ENCODE measurements at regions not wholly inside any gene's neighbourhood (a gene's known extent, or its start where the extent isn't known, plus 50 kb on each side); places are given as distances from the start of the nearest gene placed in this dataset.

GRCh38 chr6:14429396-14429795, 311.8 kb downstream of the CD83 start:
- DNase-seq (ENCODE audit: low spot score), result no peak

DNA sequence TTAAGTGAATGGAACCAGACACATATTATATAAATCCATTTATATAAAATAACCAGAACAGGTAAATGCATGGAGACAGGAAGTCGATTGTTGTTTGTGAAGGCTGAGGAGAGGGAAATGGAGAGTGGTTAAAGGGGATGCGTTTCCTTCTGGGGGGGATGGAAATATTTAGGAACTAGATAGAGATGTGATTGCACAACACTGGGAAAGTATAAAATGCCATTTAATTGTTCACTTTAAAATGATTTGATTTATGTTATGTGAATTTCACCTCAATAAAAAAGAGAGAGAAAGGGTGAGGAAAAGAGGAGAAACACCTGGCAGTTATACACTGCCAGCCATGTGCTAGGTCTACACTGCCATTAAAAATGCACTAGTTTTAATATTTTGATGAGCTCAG, 312.6 kb downstream of the CD83 start:
- DNase-seq (ENCODE audit: low spot score), result no peak

GRCh38 chr6:14431385-14432330, 314.1 kb downstream of the CD83 start:
- DNase-seq (ENCODE audit: low spot score), result no peak

GRCh38 chr6:14434916-14435690, 317.5 kb downstream of the CD83 start:
- DNase-seq (ENCODE audit: low spot score), result no peak

GRCh38 chr6:14436592-14437132, 319.1 kb downstream of the CD83 start:
- DNase-seq (ENCODE audit: low spot score), result no peak

DNA sequence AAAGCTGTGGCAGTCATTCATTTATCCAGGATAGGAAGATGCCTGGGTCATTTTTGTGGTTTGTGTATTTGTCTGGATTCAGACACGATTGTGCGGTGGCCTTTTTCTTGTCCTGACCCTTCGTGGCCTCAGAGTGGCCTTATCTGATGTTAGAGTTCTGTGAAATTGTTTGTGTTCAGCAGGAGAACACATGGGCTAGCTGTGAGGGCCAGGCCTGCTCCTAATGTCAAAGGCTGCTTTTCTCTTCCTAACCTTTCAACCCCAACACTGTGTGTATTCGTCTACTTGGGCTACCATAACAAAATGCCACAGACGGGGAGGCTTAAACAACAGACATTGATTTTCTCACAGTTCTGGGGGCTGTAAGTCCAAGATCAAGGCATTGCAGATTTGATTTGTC, 321.8 kb downstream of the CD83 start:
- no peak for DNase-seq (ENCODE audit: low spot score)

DNA sequence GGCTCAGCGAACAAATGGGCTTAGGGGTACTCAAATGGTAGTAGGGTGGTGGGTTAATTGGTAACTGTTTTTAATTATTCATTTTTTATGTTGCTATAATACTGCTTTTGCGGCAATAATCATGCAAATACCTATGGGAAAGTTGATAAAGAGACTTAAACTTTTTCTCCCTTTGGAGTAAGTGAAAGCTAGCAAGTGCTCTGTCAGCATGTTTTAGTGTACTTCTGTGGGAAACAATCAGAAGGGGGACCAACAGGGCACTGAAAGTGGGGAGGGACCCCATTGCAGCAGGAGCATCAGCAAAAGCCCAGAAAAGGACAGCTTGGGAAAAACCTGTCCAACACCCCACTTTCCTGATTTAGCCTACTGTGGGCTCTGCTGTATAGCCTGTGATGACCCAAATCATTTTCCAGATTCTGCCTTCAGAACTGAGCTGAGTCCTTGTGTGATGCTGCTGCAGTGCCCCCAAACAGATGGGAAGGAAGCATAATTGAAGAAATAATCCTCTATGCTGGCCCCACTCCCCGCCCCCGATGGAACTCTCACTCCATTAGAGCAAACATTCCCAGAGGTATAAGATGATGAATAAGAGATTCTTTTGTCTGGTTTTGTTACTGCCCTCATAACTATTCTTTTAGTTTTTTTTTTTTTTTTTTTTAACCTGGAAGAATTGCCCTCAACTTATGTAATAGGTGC, 322.8 kb downstream of the CD83 start:
- no peak for DNase-seq (ENCODE audit: low spot score)

GRCh38 chr6:14440940-14441781, 323.6 kb downstream of the CD83 start:
- no peak for DNase-seq (ENCODE audit: low spot score)

- DNase-seq (ENCODE audit: low spot score), result no peak
Measured at GRCh38 chr6:14442242-14442641, 324.7 kb downstream of the CD83 start.

GRCh38 chr6:14443629-14444268, 326.2 kb downstream of the CD83 start:
- no peak for DNase-seq (ENCODE audit: low spot score)

DNA sequence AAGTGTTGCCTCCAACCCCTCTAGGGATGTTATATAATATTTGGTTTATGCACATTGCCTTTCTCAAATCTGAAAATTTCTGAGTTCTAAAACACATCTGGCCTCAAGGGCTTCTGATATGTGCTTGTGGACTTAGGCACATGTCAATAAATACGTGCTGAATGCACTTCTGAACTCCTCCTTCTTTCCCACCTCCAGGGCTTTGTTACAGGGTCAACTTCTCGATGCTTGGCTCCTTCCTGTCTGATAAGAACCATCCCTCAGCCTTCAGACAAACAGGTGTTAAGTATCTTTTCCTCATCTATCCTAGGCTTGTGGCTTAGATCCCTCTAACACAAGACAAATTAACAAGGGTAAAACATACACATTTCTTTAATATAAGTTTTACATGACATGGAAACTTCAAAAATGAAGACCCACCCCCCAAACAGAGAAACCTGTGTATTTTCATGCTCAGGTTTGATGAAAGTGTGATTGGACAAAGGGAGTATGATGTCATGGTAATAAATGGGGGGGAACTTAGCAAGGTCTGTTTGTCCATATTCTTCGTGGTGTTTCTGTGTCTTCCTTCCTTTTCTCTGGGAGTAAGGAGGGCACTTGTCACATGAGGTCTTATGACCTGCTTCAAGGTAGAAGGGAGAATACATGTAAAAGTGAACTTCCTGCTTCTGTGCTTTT, 326.9 kb downstream of the CD83 start:
- DNase-seq (ENCODE audit: low spot score), result no peak

- DNase-seq (ENCODE audit: low spot score), result no peak
Measured at GRCh38 chr6:14447240-14447639, 329.7 kb downstream of the CD83 start.

- no peak for DNase-seq (ENCODE audit: low spot score)
Measured at GRCh38 chr6:14448246-14448645, 330.7 kb downstream of the CD83 start.

DNA sequence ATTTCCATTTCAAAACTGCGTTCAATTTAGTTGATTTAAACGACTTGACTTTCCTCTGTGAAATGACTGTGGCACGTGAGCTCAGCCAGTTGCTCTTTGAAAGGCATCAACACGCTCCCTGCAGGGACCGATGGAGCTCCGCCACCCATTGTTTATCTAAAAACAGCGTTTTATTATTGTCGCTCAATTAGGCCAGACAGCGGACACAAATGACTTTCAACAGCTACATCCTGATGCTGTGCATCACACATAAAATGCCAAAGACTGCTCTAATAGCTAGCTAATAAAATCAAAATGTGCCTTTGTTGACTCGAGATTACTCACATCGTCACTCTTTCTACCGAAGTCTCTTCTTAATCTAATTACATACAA, 332.5 kb downstream of the CD83 start:
- no peak for DNase-seq (ENCODE audit: low spot score)

- DNase-seq (ENCODE audit: low spot score), result no peak
Measured at GRCh38 chr6:14450578-14450977, 333.0 kb downstream of the CD83 start.

DNA sequence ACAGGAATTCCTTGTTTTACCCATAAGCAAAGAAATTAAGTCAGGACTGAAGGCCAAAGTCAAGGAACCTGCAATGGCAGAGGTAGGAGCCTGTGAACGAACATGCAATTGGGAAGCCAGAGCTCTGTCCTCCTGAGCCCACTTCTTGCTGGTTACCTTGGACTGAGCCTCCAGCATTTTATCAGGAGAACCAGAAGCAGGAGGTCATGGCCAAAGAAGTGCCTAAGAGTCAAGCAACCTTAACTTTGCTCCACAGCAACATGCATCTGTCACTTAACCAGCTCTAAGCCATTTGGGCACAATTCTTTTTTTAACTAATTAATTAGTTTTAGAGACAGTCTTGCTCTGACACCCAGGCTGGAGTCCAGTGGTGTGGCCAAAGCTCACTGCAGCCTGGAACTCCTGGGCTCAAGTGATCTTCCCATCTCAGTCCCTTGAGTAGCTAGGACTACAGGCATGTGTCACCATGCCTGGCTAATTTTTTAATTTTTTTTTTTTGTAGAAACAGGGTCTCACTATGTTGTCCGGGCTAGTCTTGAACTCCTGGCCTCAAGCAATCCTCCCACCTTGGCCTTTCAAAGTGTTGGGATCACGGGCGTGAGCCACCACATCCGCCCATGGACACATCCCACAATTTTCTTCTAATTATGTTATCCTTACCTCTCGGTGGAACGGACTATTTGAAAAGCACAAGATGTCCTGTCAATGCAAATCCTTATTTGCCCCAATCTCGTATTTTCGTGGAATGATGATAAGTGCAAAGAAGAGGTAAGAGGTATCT, 334.2 kb downstream of the CD83 start:
- DNase-seq (ENCODE audit: low spot score), result no peak

DNA sequence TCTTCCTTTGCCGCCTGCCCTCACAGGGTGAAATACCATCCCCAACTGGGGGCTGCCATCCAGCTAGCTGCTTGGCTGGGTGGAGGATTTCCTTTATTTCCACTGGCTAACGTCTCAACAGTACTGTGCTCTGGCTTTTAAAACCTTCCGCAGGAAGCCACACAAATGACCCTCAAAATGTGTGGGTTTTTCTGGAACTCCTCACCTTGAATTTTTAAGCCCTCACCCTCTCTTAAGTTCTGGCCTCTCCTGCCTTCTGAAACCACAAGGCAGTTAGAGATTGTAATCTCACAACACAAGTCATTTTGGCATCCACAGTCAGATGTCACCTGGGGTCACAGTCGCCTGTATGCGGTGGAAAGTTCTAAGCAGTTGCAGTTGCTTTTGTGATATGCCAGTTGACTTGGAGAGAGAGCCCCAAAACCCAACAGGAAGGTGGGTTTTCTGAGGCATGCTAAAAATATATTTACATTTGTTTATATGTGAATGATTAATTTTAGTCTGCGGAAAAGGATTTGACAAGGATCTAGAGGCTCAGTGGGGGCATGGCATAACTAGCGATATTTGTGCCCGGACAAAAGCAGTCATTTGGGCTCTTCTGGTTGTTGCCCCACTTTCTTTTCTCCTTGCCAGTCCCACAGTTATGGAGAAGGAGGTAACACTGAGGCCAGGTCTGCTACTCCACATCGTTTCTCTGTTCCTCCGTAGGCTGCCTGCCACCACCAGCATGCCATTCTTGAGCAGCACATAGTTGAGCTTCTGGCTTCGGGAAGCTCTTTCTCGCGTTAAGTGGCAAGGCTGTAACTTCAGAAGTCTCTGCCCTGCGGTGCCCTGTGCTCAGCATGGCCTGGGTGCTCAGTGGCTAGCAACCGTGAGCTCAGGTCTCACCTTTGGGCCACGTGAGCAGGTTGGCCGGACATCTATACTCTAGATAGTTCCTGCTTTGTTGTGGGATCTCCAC, 335.3 kb downstream of the CD83 start:
- no peak for DNase-seq (ENCODE audit: low spot score)
